Peyer's patch (tissue), 4 donors: ENCODE measurements at regions not wholly inside any gene's neighbourhood (a gene's known extent, or its start where the extent isn't known, plus 50 kb on each side); places are given as distances from the start of the nearest gene placed in this dataset.

Source experiments
- CTCF ChIP-seq, 6 experiments: fragments of 450-650 bp in 4 of 6; fragments of 200-600 bp in 2 of 6; sonication (generic) in 1 of 6; IDR thresholded peaks; one replicate each; pipeline ENCODE4 v1.5.1; 2017 to 2019; ENCODE audit warnings: antibody characterized with exemption in 6 of 6, mild to moderate bottlenecking in 3 of 6, moderate library complexity in 1 of 6
- POLR2A ChIP-seq, 2 donors: fragments of 450-650 bp; IDR thresholded peaks; one replicate each; pipeline ENCODE4 v1.5.1; 2017; ENCODE audit warnings: antibody characterized with exemption in 2 of 2, mild to moderate bottlenecking in 2 of 2, moderate library complexity in 2 of 2

- TF ChIP-seq CTCF (IDR thresholded peaks at IDR 0.05) (no peak), POLR2A (IDR thresholded peaks at IDR 0.05) (no peak)
Observed at GRCh38 chr3:167162083-167162482, 218.0 kb downstream of the ZBBX start.
